ENCODE measurements at regions not wholly inside any gene's neighbourhood (a gene's known extent, or its start where the extent isn't known, plus 50 kb on each side); places are given as distances from the start of the nearest gene placed in this dataset.
"Not testable (repeated sequence)": the region's sequence is repeated elsewhere in the genome, so short reads cannot be mapped to it uniquely, and the experiment has no call there.

DNA sequence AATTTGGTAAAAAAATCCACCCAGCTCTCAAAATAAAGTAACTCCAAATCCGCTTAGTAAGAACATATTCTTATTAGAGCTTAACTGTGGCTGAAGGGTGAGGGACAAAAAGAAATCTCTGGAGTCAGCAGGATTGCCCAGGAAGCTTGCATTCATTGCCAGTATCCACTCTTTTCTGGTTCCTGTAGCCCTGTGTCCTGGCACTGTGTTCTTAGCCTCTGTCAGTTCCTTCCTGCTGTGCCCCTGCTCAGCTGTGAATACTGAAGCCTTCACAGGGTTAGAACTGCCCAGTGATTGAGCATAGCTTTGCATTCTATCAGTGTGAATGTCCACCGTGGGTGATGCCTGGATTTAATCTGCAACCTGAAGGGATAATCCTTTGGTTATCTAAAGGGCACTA lies 266.9 kb upstream of the PELI2 start:
- Histone ChIP-seq H3K4me3 (ENCODE audit: low read length) (no peak overlapping the region), H3K9me3 (ENCODE audit: control insufficient read depth in 2 of 3, low read length in 3 of 3) (no peaks in the 10 kb centered on the region), H3K36me3 (ENCODE audit: control insufficient read depth in 2 of 3, insufficient read depth in 3 of 3, low read length in 3 of 3) (no peaks in the 10 kb centered on the region), H3K4me1 (ENCODE audit: control insufficient read depth in 2 of 2, insufficient read depth in 2 of 2, low read length in 2 of 2) (no peaks in the 10 kb centered on the region), H3K27me3 (ENCODE audit: control insufficient read depth in 2 of 2, insufficient read depth in 2 of 2, low read length in 2 of 2) (no peaks in the 10 kb centered on the region), H3K27ac (ENCODE audit: low read depth, low read length) (no peak overlapping the region)
- intact Hi-C loops (cut with micrococcal nuclease) = no loop called here
- DNase-seq = no peak
- Mint-ChIP-seq H3K36me3 (no peaks in the 10 kb centered on the region), H3K27ac (no peak overlapping the region), H3K4me1 (no peaks in the 10 kb centered on the region), H3K27me3 (peaks cover 0 to 12% (median 0%) of the 10 kb centered on the region in 5 donors), H3K4me3 (no peak overlapping the region), H3K9me3 (no peaks in the 10 kb centered on the region)
- ATAC-seq = no peak
- ChIA-PET POLR2A (no interaction called here), CTCF (no interaction called here)

DNA sequence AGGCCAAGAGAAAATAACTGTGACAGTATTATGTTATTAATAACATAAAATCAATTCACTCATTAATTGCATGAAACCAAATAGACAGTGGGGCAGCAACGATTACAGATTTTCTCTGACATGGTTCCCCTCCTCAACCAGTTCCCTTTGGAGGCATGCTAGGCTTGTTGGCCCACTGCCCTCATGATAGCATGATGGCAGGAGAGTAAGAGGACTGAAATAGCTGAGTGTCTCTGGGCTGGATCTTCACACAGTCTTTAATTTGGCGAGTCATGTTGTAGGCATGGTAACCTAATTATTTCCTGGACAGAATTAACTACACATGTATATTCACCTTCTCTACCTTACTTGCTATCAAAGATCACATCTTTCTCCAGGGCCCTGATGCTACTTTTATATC lies 266.2 kb upstream of the PELI2 start:
- Mint-ChIP-seq H3K36me3 (no peaks in the 10 kb centered on the region), H3K4me1 (no peaks in the 10 kb centered on the region), H3K27ac (no peak overlapping the region), H3K27me3 (peaks cover 0 to 12% (median 0%) of the 10 kb centered on the region in 5 donors), H3K9me3 (no peaks in the 10 kb centered on the region), H3K4me3 (no peak overlapping the region)
- Histone ChIP-seq H3K9me3 (ENCODE audit: control insufficient read depth in 2 of 3, low read length in 3 of 3) (no peaks in the 10 kb centered on the region), H3K27ac (ENCODE audit: low read depth, low read length) (no peak overlapping the region), H3K4me3 (ENCODE audit: low read length) (no peak overlapping the region), H3K4me1 (ENCODE audit: control insufficient read depth in 2 of 2, insufficient read depth in 2 of 2, low read length in 2 of 2) (no peaks in the 10 kb centered on the region), H3K27me3 (ENCODE audit: control insufficient read depth in 2 of 2, insufficient read depth in 2 of 2, low read length in 2 of 2) (no peaks in the 10 kb centered on the region), H3K36me3 (ENCODE audit: control insufficient read depth in 2 of 3, insufficient read depth in 3 of 3, low read length in 3 of 3) (no peaks in the 10 kb centered on the region)
- ATAC-seq (no peak), DNase-seq (no peak)
- POLR2A ChIA-PET = no interaction called here
- intact Hi-C loops (cut with micrococcal nuclease) = no loop called here
- CTCF ChIA-PET = no interaction called here

DNA sequence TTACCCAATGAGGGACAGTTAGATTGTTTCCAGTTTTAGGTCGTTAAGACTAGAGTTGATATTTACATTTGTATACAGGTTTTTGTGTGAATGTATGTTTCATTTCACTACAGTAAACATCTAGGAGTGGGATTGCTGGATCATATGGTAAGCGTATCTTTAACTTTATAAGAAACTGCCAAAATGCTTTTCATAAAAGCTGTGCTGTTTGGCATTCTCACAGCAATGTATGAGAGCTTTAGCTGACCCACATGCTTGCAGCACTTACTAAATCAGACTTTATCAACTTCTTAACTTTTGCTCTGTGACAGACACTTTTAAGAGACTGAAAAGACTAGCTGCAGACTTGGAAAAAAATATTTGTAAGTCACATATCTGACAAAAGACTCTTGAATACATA lies 262.5 kb upstream of the PELI2 start:
- Histone ChIP-seq H3K4me1 (ENCODE audit: control insufficient read depth in 2 of 2, insufficient read depth in 2 of 2, low read length in 2 of 2) (no peaks in the 10 kb centered on the region), H3K4me3 (ENCODE audit: low read length) (no peak overlapping the region), H3K27me3 (ENCODE audit: control insufficient read depth in 2 of 2, insufficient read depth in 2 of 2, low read length in 2 of 2) (no peaks in the 10 kb centered on the region), H3K36me3 (ENCODE audit: control insufficient read depth in 2 of 3, insufficient read depth in 3 of 3, low read length in 3 of 3) (no peaks in the 10 kb centered on the region), H3K27ac (ENCODE audit: low read depth, low read length) (no peak overlapping the region), H3K9me3 (ENCODE audit: control insufficient read depth in 2 of 3, low read length in 3 of 3) (no peaks in the 10 kb centered on the region)
- ChIA-PET POLR2A (no interaction called here), CTCF (interaction anchor here (0.8 kb wide), 1 partner anchor 635 kb away, joined by 3 read pairs; no protein-coding TSS in a partner anchor)
- H3K27ac Mint-ChIP-seq = no peak overlapping the region
- peaks cover 0 to 10% (median 5%) of the 10 kb centered on the region in 5 donors for H3K36me3 Mint-ChIP-seq
- DNase-seq (no peak), ATAC-seq (no peak)
- no peak overlapping the region for H3K4me3 Mint-ChIP-seq
- peaks cover 0 to 7% (median 4%) of the 10 kb centered on the region in 5 donors for H3K27me3 Mint-ChIP-seq
- intact Hi-C loops (cut with micrococcal nuclease) = no loop called here
- H3K9me3 Mint-ChIP-seq = peaks cover 4 to 27% (median 15%) of the 10 kb centered on the region in 11 donors
- no peaks in the 10 kb centered on the region for H3K4me1 Mint-ChIP-seq

DNA sequence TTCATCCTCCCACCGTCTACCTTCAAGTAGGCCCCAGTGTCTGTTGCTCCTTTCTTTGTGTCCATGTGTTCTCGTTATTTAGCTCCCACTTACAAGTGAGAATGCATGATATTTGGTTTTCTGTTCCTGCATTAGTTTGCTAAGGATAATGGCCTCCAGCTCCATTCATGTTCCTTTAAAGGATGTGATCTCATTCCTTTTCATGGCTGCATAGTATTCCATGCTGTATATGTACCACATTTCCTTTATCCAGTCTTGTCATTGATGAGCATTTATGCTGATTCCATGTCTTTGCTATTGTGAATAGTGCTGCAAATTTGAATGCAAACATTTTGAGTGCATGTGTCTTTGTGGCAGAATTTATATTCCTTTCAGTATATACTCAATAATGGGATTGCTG lies 259.6 kb upstream of the PELI2 start:
- ChIA-PET CTCF (no interaction called here), POLR2A (no interaction called here)
- Mint-ChIP-seq H3K4me1 (no peaks in the 10 kb centered on the region), H3K27me3 (peaks cover 0 to 16% (median 7%) of the 10 kb centered on the region in 5 donors), H3K4me3 (no peak overlapping the region), H3K27ac (no peak overlapping the region), H3K9me3 (peaks cover 4 to 44% (median 23%) of the 10 kb centered on the region in 11 donors), H3K36me3 (peaks cover 3 to 17% (median 14%) of the 10 kb centered on the region in 5 donors)
- Histone ChIP-seq H3K9me3 (ENCODE audit: control insufficient read depth in 2 of 3, low read length in 3 of 3) (peaks cover 0 to 2% (median 0%) of the 10 kb centered on the region in 3 experiments), H3K4me3 (ENCODE audit: low read length) (no peak overlapping the region), H3K27me3 (ENCODE audit: control insufficient read depth in 2 of 2, insufficient read depth in 2 of 2, low read length in 2 of 2) (no peaks in the 10 kb centered on the region), H3K4me1 (ENCODE audit: control insufficient read depth in 2 of 2, insufficient read depth in 2 of 2, low read length in 2 of 2) (no peaks in the 10 kb centered on the region), H3K36me3 (ENCODE audit: control insufficient read depth in 2 of 3, insufficient read depth in 3 of 3, low read length in 3 of 3) (no peaks in the 10 kb centered on the region), H3K27ac (ENCODE audit: low read depth, low read length) (no peak overlapping the region)
- no peak for ATAC-seq
- no peak for DNase-seq
- intact Hi-C loops (cut with micrococcal nuclease) = no loop called here

DNA sequence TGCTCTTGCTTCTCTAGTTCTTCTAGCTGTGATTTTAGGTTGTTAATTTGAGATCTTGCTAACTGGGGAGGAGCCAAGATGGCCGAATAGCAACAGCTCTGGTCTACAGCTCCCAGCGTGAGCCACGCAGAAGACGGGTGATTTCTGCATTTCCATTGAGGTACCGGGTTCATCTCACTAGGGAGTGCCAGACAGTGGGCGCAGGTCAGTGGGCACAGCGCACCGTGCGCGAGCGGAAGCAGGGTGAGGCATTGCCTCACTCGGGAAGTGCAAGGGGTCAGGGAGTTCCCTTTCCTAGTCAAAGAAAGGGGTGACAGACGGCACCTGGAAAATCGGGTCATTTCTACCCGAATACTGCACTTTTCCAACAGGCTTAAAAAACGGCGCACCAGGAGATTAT lies 256.6 kb upstream of the PELI2 start:
- H3K27me3 Mint-ChIP-seq = peaks cover 5 to 22% (median 8%) of the 10 kb centered on the region in 5 donors
- H3K27ac ChIP-seq (ENCODE audit: low read depth, low read length); H3K27ac Mint-ChIP-seq; H3K4me1 Mint-ChIP-seq; H3K9me3 ChIP-seq (ENCODE audit: control insufficient read depth in 2 of 3, low read length in 3 of 3); H3K4me1 ChIP-seq (ENCODE audit: control insufficient read depth in 2 of 2, insufficient read depth in 2 of 2, low read length in 2 of 2); DNase-seq; H3K36me3 ChIP-seq (ENCODE audit: control insufficient read depth in 2 of 3, insufficient read depth in 3 of 3, low read length in 3 of 3); H3K4me3 Mint-ChIP-seq; H3K4me3 ChIP-seq (ENCODE audit: low read length); POLR2A ChIA-PET; H3K27me3 ChIP-seq (ENCODE audit: control insufficient read depth in 2 of 2, insufficient read depth in 2 of 2, low read length in 2 of 2); ATAC-seq; CTCF ChIA-PET: not testable (repeated sequence)
- peaks cover 3 to 18% (median 17%) of the 10 kb centered on the region in 5 donors for H3K36me3 Mint-ChIP-seq
- peaks cover 4 to 66% (median 34%) of the 10 kb centered on the region in 11 donors for H3K9me3 Mint-ChIP-seq
- intact Hi-C loops (cut with micrococcal nuclease) = loop anchor here in 1 of 2 donors (10.0 kb wide), 1 partner anchor 563 kb away; no protein-coding TSS in a partner anchor

DNA sequence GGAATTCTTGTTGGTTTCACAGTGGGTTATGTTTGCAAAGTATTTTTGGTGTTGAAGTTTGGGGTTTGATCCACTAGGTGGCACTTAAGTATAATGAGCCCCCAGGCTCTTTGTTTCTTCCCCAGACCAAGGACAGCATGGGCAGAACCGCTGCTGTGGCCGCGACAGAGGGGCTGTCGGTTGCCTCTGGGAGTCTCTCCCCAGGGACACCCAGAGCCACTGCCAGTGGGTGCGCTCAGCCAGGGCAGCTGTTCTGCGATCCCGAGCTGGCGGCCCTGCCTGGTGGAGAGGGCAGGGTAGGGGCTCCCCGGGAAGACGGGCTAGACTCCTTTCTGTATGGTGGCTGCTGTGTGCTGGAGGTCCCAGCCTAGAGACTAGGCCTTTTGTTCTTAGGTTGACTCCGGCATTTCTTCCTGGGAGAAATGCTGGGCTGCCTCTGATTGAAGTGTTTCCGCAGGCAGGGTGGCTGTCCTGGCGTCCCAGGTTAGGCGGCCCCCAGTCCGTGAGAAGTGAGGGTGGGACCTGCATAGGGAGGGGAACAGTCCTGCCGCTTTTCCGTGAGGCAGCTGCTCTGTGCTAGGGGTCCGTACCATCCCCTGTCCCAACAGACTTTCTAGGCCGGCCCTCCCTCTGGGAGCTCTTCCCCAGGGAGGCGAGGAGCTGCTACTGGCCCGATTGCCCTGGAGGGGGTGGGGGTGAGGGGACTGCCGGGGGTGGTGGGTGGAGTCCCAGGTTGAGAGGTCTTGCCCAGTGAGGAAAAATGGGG lies 253.1 kb upstream of the PELI2 start:
- ChIA-PET POLR2A (no interaction called here), CTCF (no interaction called here)
- intact Hi-C loops (cut with micrococcal nuclease) = loop anchor here in 1 of 2 donors (2.0 to 10.0 kb wide), 2 partner anchors 560 to 610 kb away; no protein-coding TSS in a partner anchor
- peaks cover 5 to 25% (median 8%) of the 10 kb centered on the region in 5 donors for H3K27me3 Mint-ChIP-seq
- H3K27ac Mint-ChIP-seq = no peak overlapping the region
- no peaks in the 10 kb centered on the region for H3K27me3 ChIP-seq (ENCODE audit: control insufficient read depth in 2 of 2, insufficient read depth in 2 of 2, low read length in 2 of 2)
- no peak for DNase-seq
- no peak for ATAC-seq
- no peak overlapping the region for H3K4me3 Mint-ChIP-seq
- no peak overlapping the region for H3K4me3 ChIP-seq (ENCODE audit: low read length)
- H3K4me1 ChIP-seq (ENCODE audit: control insufficient read depth in 2 of 2, insufficient read depth in 2 of 2, low read length in 2 of 2) = no peaks in the 10 kb centered on the region
- H3K27ac ChIP-seq (ENCODE audit: low read depth, low read length) = no peak overlapping the region
- peaks cover 3 to 17% (median 10%) of the 10 kb centered on the region in 5 donors for H3K36me3 Mint-ChIP-seq
- H3K36me3 ChIP-seq (ENCODE audit: control insufficient read depth in 2 of 3, insufficient read depth in 3 of 3, low read length in 3 of 3) = no peaks in the 10 kb centered on the region
- peaks cover 0 to 4% (median 0%) of the 10 kb centered on the region in 3 experiments for H3K9me3 ChIP-seq (ENCODE audit: control insufficient read depth in 2 of 3, low read length in 3 of 3)
- peaks cover 0 to 46% (median 20%) of the 10 kb centered on the region in 11 donors for H3K9me3 Mint-ChIP-seq
- peaks cover 0 to 6% (median 0%) of the 10 kb centered on the region in 7 donors for H3K4me1 Mint-ChIP-seq

DNA sequence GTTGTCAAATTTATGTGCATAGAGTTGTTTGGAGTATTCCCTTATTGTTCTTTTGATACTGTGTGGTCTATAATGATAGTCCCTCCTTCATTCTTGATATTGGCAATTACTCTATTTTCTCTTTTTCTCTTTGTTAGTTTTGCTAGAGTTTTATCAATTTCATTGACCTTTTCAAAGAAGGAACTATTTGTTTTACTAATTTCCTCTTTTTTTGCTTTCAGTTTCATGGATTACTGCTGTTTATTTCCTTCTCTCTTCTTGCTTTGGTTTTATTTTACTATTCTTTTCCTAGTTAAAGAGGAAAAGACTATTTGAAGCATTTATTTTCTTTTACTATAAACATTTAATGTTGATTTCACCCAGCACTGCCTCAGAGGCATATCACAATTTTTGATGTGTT lies 250.9 kb upstream of the PELI2 start:
- H3K27ac ChIP-seq (ENCODE audit: low read depth, low read length) = no peak overlapping the region
- H3K27me3 Mint-ChIP-seq = peaks cover 0 to 30% (median 5%) of the 10 kb centered on the region in 5 donors
- POLR2A ChIA-PET = no interaction called here
- H3K4me1 Mint-ChIP-seq = peaks cover 0 to 6% (median 0%) of the 10 kb centered on the region in 7 donors
- H3K4me3 ChIP-seq (ENCODE audit: low read length) = no peak overlapping the region
- H3K9me3 Mint-ChIP-seq = peaks cover 0 to 30% (median 13%) of the 10 kb centered on the region in 11 donors
- no peak for DNase-seq
- H3K27me3 ChIP-seq (ENCODE audit: control insufficient read depth in 2 of 2, insufficient read depth in 2 of 2, low read length in 2 of 2) = no peaks in the 10 kb centered on the region
- intact Hi-C loops (cut with micrococcal nuclease) = loop anchor here in 1 of 2 donors (10.0 kb wide), 1 partner anchor 557 kb away; no protein-coding TSS in a partner anchor
- no peak overlapping the region for H3K4me3 Mint-ChIP-seq
- no peaks in the 10 kb centered on the region for H3K36me3 ChIP-seq (ENCODE audit: control insufficient read depth in 2 of 3, insufficient read depth in 3 of 3, low read length in 3 of 3)
- no peaks in the 10 kb centered on the region for H3K4me1 ChIP-seq (ENCODE audit: control insufficient read depth in 2 of 2, insufficient read depth in 2 of 2, low read length in 2 of 2)
- H3K9me3 ChIP-seq (ENCODE audit: control insufficient read depth in 2 of 3, low read length in 3 of 3) = peaks cover 0 to 4% (median 0%) of the 10 kb centered on the region in 3 experiments
- H3K36me3 Mint-ChIP-seq = peaks cover 0 to 7% (median 4%) of the 10 kb centered on the region in 5 donors
- H3K27ac Mint-ChIP-seq = no peak overlapping the region
- ATAC-seq = no peak
- CTCF ChIA-PET = no interaction called here
